Ascending aorta (tissue), 2 donors: ENCODE measurements at regions not wholly inside any gene's neighbourhood (a gene's known extent, or its start where the extent isn't known, plus 50 kb on each side); places are given as distances from the start of the nearest gene placed in this dataset.

ENCODE experiments used
- DNase-seq, 2 donors: peaks; one replicate each; pipeline ENCODE4 v3.0.0-alpha.2; 2019; ENCODE audit warnings: low spot score in 2 of 2
- H3K27ac ChIP-seq, 2 donors: fragments of 200-600 bp; sonication (generic); one replicate each; pipeline ENCODE4 v1.5.1; 2016 to 2017; ENCODE audit warnings: mild to moderate bottlenecking in 1 of 2
- H3K27me3 ChIP-seq: fragments of 200-600 bp; sonication (generic); one replicate; pipeline ENCODE4 v1.5.1; 2017
- H3K36me3 ChIP-seq, 2 donors: fragments of 200-600 bp; sonication (generic); one replicate each; pipeline ENCODE4 v1.5.1; 2016
- H3K4me1 ChIP-seq, 2 donors: fragments of 200-600 bp; sonication (generic); one replicate each; pipeline ENCODE4 v1.5.1; 2016 to 2017; ENCODE audit warnings: mild to moderate bottlenecking in 1 of 2
- H3K4me3 ChIP-seq, 2 donors: fragments of 200-600 bp; sonication (generic); one replicate each; pipeline ENCODE4 v1.5.1; 2016 to 2017; ENCODE audit warnings: mild to moderate bottlenecking in 1 of 2
- H3K9me3 ChIP-seq, 2 donors: fragments of 200-600 bp; sonication (generic); one replicate each; pipeline ENCODE4 v1.5.1; 2016
- CTCF ChIP-seq, 3 experiments: fragments of 200-600 bp in 2 of 3; fragments of 450-650 bp in 1 of 3; sonication (generic) in 2 of 3; IDR thresholded peaks; one replicate each; pipeline ENCODE4 v1.5.1; 2016 to 2019; ENCODE audit warnings: antibody characterized with exemption in 3 of 3, mild to moderate bottlenecking in 1 of 3, moderate library complexity in 1 of 3
- intact Hi-C: fragments of 100-400 bp; cut with DNase I; formaldehyde crosslinking; loops from one replicate; pipeline ENCODE4 v1.15.1; 2023

DNA sequence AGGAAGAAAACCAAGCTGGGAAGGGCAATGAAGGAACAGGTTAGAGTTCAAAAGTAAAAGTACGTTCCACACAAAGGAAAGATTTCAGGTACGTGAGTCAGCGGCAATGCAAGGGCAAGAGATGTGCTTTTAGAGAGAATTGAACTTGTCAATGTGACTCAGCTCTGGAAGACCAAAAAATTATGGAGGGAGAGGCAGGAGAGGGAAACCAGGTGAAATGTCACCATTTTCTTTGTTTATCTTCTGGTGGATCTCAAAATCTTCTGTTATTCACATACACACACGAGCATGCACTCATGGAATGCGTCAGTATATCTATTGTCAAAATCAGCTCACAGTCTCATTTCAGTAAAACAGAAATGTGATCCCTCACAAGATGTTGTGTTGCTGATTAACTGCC lies 148.8 kb upstream of the RFX3 start:
- Histone ChIP-seq H3K9me3 (no peaks in the 10 kb centered on the region), H3K27ac (no peak overlapping the region), H3K4me1 (no peaks in the 10 kb centered on the region), H3K4me3 (no peak overlapping the region), H3K27me3 (no peaks in the 10 kb centered on the region), H3K36me3 (no peaks in the 10 kb centered on the region)
- no peak for DNase-seq
- TF ChIP-seq CTCF (IDR thresholded peaks at IDR 0.05), result no peak
- intact Hi-C loops, result no loop called here

- Histone ChIP-seq H3K4me3 (no peak overlapping the region), H3K27me3 (no peaks in the 10 kb centered on the region), H3K4me1 (no peaks in the 10 kb centered on the region), H3K36me3 (no peaks in the 10 kb centered on the region), H3K9me3 (no peaks in the 10 kb centered on the region), H3K27ac (no peak overlapping the region)
- no peak for TF ChIP-seq CTCF (IDR thresholded peaks at IDR 0.05)
- no peak for DNase-seq
- intact Hi-C loops, result no loop called here
Observed at GRCh38 chr9:3672399-3672798, 146.6 kb upstream of the RFX3 start.

DNA sequence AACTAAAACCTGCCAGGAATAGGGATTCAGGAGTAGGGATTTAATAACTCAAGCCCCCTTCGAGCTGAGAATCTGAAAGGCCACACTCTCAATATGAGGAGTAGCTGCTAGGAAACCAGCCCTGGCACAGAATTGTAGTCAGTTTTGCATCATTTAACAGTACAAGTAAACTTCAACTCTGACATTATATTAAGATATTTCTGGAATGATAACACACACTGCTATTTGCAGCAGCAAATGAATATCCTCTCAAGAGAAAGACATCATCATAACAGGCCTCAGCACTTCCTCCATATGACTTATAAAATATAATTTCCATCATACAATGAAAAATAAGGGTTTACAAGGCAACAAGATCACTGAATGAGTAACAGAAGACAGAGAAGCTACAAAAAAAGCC lies 138.2 kb upstream of the RFX3 start:
- H3K36me3 ChIP-seq, result no peaks in the 10 kb centered on the region
- H3K27ac ChIP-seq, result no peak overlapping the region
- TF ChIP-seq CTCF (IDR thresholded peaks at IDR 0.05), result no peak
- H3K4me3 ChIP-seq, result no peak overlapping the region
- H3K27me3 ChIP-seq, result no peaks in the 10 kb centered on the region
- H3K4me1 ChIP-seq, result no peaks in the 10 kb centered on the region
- intact Hi-C loops, result no loop called here
- no peaks in the 10 kb centered on the region for H3K9me3 ChIP-seq
- no peak for DNase-seq

DNA sequence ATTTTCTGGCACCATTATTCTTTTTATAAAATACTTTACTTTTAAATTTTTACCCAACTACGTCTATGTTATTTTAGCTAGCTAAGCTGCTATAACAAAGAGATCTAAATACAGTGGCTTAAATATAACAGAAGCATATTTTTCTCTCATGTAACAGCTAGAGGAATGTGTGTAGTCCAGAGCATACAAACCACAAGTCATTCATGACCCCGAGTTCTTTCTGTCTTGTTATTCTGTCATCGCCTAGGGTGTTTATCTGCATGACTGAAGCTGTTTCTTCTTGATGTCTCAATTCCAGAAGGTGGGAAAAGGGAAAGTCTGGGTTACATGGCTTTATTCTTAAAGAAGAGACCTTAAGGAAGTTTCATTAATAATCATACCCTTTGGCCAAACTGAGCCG lies 136.9 kb upstream of the RFX3 start:
- no peak overlapping the region for H3K27ac ChIP-seq
- H3K9me3 ChIP-seq, result no peaks in the 10 kb centered on the region
- no peak overlapping the region for H3K4me3 ChIP-seq
- intact Hi-C loops, result no loop called here
- DNase-seq, result no peak
- H3K4me1 ChIP-seq, result no peaks in the 10 kb centered on the region
- no peaks in the 10 kb centered on the region for H3K36me3 ChIP-seq
- H3K27me3 ChIP-seq, result no peaks in the 10 kb centered on the region
- no peak for TF ChIP-seq CTCF (IDR thresholded peaks at IDR 0.05)

- Histone ChIP-seq H3K27ac (no peak overlapping the region), H3K4me1 (no peaks in the 10 kb centered on the region), H3K36me3 (no peaks in the 10 kb centered on the region), H3K4me3 (no peak overlapping the region), H3K27me3 (no peaks in the 10 kb centered on the region), H3K9me3 (no peaks in the 10 kb centered on the region)
- intact Hi-C loops, result no loop called here
- DNase-seq, result no peak
- TF ChIP-seq CTCF (IDR thresholded peaks at IDR 0.05), result no peak
Observed at GRCh38 chr9:3660936-3661335, 135.1 kb upstream of the RFX3 start.

DNA sequence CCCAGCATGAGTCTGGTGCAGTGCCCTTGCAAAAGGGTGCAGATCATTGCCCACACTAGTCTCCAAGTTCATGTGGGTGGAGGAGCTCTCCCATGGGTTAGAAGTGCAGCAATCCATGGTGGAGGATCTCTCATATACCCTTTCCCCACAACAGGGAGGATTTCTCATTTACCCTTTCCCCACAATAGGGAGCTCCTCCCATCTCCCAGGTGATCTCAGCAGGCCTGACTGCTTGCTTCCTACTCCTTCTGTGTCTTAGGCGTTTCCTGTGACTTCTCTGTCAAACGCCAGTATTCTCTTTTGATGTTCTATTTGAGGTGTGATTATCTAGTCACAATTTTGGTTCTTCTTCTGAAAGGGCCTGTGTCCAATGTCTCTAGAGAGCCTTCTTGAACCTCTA lies 133.8 kb upstream of the RFX3 start:
- intact Hi-C loops, result no loop called here
- no peaks in the 10 kb centered on the region for H3K36me3 ChIP-seq
- no peaks in the 10 kb centered on the region for H3K9me3 ChIP-seq
- TF ChIP-seq CTCF (IDR thresholded peaks at IDR 0.05), result no peak
- H3K4me1 ChIP-seq, result no peaks in the 10 kb centered on the region
- H3K27me3 ChIP-seq, result no peaks in the 10 kb centered on the region
- no peak for DNase-seq
- H3K4me3 ChIP-seq, result no peak overlapping the region
- H3K27ac ChIP-seq, result no peak overlapping the region
